GM23338 (cell line): ENCODE measurements at regions not wholly inside any gene's neighbourhood (a gene's known extent, or its start where the extent isn't known, plus 50 kb on each side); places are given as distances from the start of the nearest gene placed in this dataset.

Source experiments
- ATAC-seq: fragments of 200-7000 bp; cut with Tn5 transposase; 3 replicates; pipeline ENCODE4 v1.9.1; 2020
- DNase-seq: peaks from one replicate; pipeline ENCODE4 v3.0.0-alpha.2; 2015; ENCODE audit warnings: low spot score
- H2AFZ ChIP-seq: fragments of 200-600 bp; sonication (generic); 2 replicates; pipeline ENCODE4 v1.8.0; 2016; ENCODE audit warnings: antibody characterized with exemption, mild to moderate bottlenecking, moderate library complexity
- H3F3A ChIP-seq: fragments of 200-600 bp; sonication (generic); replicated peaks from 2 replicates; pipeline ENCODE4 v1.8.0; 2017; ENCODE audit warnings: antibody characterized with exemption, mixed run types, low read depth
- H3K27ac ChIP-seq: fragments of 200-600 bp; sonication (generic); 2 replicates; pipeline ENCODE4 v1.6.1; 2016; ENCODE audit warnings: low read depth
- H3K27me3 ChIP-seq: fragments of 200-600 bp; sonication (generic); 2 replicates; pipeline ENCODE4 v1.8.0; 2016; ENCODE audit warnings: mild to moderate bottlenecking, mixed run types, moderate library complexity; ENCODE audit not compliant: insufficient read depth
- H3K36me3 ChIP-seq: fragments of 200-600 bp; sonication (generic); 2 replicates; pipeline ENCODE4 v1.8.0; 2016; ENCODE audit warnings: mild to moderate bottlenecking; ENCODE audit not compliant: insufficient read depth
- H3K4me1 ChIP-seq: fragments of 200-600 bp; sonication (generic); 2 replicates; pipeline ENCODE4 v1.8.0; 2016; ENCODE audit warnings: mild to moderate bottlenecking, moderate library complexity; ENCODE audit not compliant: insufficient read depth
- H3K4me2 ChIP-seq: fragments of 200-600 bp; sonication (generic); 2 replicates; pipeline ENCODE4 v1.7.1; 2017; ENCODE audit warnings: mixed run types
- H3K4me3 ChIP-seq: fragments of 200-600 bp; sonication (generic); 2 replicates; pipeline ENCODE4 v1.6.1; 2016; ENCODE audit warnings: mixed run types
- H3K79me2 ChIP-seq: fragments of 200-600 bp; sonication (generic); replicated peaks from 2 replicates; pipeline ENCODE4 v1.8.0; 2017; ENCODE audit warnings: mild to moderate bottlenecking; ENCODE audit not compliant: insufficient read depth
- H3K9me2 ChIP-seq: fragments of 200-600 bp; sonication (generic); 2 replicates; pipeline ENCODE4 v1.8.0; 2017; ENCODE audit not compliant: insufficient read depth
- H4K20me1 ChIP-seq: fragments of 200-600 bp; sonication (generic); replicated peaks from 2 replicates; pipeline ENCODE4 v1.8.0; 2017; ENCODE audit warnings: mild to moderate bottlenecking; ENCODE audit not compliant: insufficient read depth
- H3K27ac Mint-ChIP-seq: 2 replicates; pipeline ENCODE4 v1.8.0; 2020; ENCODE audit warnings: inconsistent platforms, mild to moderate bottlenecking, moderate library complexity, mixed read lengths
- H3K27me3 Mint-ChIP-seq: 3 replicates; pipeline ENCODE4 v1.8.0; 2022; ENCODE audit warnings: low read depth, mild to moderate bottlenecking, moderate library complexity, mixed read lengths, inconsistent platforms; ENCODE audit not compliant: insufficient read depth, poor library complexity
- H3K36me3 Mint-ChIP-seq: 3 replicates; pipeline ENCODE4 v1.8.0; 2021; ENCODE audit warnings: low read depth, mild to moderate bottlenecking, inconsistent platforms, moderate library complexity, mixed read lengths
- H3K4me1 Mint-ChIP-seq: 3 replicates; pipeline ENCODE4 v1.8.0; 2020; ENCODE audit warnings: mild to moderate bottlenecking, inconsistent platforms, mixed read lengths
- H3K4me3 Mint-ChIP-seq: 3 replicates; pipeline ENCODE4 v1.8.0; 2021; ENCODE audit warnings: moderate library complexity, mild to moderate bottlenecking, inconsistent platforms, mixed read lengths
- H3K9me3 Mint-ChIP-seq: 3 replicates; pipeline ENCODE4 v1.8.0; 2020; ENCODE audit warnings: moderate library complexity, mild to moderate bottlenecking, inconsistent platforms, mixed read lengths
- CTCF ChIP-seq, 2 experiments: fragments of 200-600 bp in 1 of 2; sonication (generic) in 1 of 2; conservative IDR thresholded peaks; 2 replicates each; pipeline versions ENCODE4 v1.5.1 to v1.6.1; 2016 to 2017; ENCODE audit warnings: antibody characterized with exemption in 2 of 2, low read depth in 2 of 2, mild to moderate bottlenecking in 2 of 2, moderate library complexity in 1 of 2
- JUNB ChIP-seq: IDR thresholded peaks from one replicate; pipeline ENCODE4 v1.6.1; 2016; ENCODE audit warnings: antibody characterized with exemption; ENCODE audit not compliant: unreplicated experiment
- STAT1 ChIP-seq: IDR thresholded peaks from one replicate; pipeline ENCODE4 v1.6.1; 2016; ENCODE audit warnings: antibody characterized with exemption; ENCODE audit not compliant: unreplicated experiment
- TF ChIP-seq, protein P1 (sequence below): fragments of 250-450 bp; sonication (Bioruptor Pico); IDR thresholded peaks from 2 replicates; pipeline ENCODE4 v1.5.0; 2020; ENCODE audit warnings: mild to moderate bottlenecking, moderate library complexity
- TF ChIP-seq, protein P2 (sequence below): IDR thresholded peaks from 2 replicates; pipeline ENCODE4 v1.6.1; 2016; ENCODE audit warnings: antibody characterized with exemption

DNA sequence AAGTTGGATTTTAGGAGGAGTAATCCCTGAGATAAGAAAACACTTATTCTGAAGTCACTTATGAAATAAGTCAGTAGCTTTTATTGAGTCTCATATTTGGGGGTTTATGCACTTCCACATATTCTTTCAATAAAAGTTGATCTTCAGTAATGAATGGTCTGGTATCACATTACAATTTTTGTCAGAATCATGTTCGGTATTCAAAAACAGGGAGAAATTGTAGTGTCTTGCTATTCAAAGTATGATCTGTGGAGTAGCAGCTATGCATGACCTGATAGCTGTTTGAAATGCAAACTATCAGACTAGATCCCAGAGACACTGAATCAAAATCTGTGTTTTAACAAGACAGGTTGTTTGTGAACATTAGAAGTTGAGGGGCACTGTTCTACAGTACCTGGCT lies 857.6 kb downstream of the METTL15 start (continued):
- TF ChIP-seq, protein P1, sequence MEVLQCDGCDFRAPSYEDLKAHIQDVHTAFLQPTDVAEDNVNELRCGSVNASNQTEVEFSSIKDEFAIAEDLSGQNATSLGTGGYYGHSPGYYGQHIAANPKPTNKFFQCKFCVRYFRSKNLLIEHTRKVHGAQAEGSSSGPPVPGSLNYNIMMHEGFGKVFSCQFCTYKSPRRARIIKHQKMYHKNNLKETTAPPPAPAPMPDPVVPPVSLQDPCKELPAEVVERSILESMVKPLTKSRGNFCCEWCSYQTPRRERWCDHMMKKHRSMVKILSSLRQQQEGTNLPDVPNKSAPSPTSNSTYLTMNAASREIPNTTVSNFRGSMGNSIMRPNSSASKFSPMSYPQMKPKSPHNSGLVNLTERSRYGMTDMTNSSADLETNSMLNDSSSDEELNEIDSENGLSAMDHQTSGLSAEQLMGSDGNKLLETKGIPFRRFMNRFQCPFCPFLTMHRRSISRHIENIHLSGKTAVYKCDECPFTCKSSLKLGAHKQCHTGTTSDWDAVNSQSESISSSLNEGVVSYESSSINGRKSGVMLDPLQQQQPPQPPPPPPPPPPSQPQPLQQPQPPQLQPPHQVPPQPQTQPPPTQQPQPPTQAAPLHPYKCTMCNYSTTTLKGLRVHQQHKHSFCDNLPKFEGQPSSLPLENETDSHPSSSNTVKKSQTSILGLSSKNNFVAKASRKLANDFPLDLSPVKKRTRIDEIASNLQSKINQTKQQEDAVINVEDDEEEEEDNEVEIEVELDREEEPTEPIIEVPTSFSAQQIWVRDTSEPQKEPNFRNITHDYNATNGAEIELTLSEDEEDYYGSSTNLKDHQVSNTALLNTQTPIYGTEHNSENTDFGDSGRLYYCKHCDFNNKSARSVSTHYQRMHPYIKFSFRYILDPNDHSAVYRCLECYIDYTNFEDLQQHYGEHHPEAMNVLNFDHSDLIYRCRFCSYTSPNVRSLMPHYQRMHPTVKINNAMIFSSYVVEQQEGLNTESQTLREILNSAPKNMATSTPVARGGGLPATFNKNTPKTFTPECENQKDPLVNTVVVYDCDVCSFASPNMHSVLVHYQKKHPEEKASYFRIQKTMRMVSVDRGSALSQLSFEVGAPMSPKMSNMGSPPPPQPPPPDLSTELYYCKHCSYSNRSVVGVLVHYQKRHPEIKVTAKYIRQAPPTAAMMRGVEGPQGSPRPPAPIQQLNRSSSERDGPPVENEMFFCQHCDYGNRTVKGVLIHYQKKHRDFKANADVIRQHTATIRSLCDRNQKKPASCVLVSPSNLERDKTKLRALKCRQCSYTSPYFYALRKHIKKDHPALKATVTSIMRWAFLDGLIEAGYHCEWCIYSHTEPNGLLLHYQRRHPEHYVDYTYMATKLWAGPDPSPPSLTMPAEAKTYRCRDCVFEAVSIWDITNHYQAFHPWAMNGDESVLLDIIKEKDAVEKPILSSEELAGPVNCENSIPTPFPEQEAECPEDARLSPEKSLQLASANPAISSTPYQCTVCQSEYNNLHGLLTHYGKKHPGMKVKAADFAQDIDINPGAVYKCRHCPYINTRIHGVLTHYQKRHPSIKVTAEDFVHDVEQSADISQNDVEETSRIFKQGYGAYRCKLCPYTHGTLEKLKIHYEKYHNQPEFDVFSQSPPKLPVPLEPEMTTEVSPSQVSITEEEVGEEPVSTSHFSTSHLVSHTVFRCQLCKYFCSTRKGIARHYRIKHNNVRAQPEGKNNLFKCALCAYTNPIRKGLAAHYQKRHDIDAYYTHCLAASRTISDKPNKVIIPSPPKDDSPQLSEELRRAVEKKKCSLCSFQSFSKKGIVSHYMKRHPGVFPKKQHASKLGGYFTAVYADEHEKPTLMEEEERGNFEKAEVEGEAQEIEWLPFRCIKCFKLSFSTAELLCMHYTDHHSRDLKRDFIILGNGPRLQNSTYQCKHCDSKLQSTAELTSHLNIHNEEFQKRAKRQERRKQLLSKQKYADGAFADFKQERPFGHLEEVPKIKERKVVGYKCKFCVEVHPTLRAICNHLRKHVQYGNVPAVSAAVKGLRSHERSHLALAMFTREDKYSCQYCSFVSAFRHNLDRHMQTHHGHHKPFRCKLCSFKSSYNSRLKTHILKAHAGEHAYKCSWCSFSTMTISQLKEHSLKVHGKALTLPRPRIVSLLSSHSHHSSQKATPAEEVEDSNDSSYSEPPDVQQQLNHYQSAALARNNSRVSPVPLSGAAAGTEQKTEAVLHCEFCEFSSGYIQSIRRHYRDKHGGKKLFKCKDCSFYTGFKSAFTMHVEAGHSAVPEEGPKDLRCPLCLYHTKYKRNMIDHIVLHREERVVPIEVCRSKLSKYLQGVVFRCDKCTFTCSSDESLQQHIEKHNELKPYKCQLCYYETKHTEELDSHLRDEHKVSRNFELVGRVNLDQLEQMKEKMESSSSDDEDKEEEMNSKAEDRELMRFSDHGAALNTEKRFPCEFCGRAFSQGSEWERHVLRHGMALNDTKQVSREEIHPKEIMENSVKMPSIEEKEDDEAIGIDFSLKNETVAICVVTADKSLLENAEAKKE (CRISPR knock-in tag), result no peak
- TF ChIP-seq JUNB, result no peak
- TF ChIP-seq, protein P2, sequence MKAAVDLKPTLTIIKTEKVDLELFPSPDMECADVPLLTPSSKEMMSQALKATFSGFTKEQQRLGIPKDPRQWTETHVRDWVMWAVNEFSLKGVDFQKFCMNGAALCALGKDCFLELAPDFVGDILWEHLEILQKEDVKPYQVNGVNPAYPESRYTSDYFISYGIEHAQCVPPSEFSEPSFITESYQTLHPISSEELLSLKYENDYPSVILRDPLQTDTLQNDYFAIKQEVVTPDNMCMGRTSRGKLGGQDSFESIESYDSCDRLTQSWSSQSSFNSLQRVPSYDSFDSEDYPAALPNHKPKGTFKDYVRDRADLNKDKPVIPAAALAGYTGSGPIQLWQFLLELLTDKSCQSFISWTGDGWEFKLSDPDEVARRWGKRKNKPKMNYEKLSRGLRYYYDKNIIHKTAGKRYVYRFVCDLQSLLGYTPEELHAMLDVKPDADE, result no peak

DNA sequence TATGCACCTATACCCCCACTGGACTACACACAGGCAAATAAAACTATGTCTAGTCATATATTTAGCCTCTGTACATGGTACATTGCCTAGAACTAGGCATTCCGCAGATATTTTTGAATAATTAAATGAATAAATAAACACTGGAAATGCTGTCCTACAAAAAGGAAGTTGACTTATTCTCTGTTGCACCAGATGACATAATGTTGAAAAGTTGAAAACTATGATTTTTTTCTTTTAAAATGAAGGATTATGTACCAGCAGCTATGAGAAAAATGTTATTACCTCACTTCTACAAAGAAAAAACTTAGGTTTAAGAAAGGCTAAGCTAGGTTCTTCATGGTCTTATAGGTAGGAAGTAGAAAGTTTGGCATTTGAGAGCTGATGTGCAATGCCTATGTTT lies 856.6 kb downstream of the METTL15 start:
- ATAC-seq (no peak), DNase-seq (no peak)
- no peaks in the 10 kb centered on the region for H3K27me3 Mint-ChIP-seq
- Histone ChIP-seq H3K4me3 (no peak overlapping the region), H4K20me1 (no peaks in the 10 kb centered on the region), H3K79me2 (no peaks in the 10 kb centered on the region), H2AFZ (no peak overlapping the region), H3K4me1 (peaks cover 2% of the 10 kb centered on the region; the same call in 1 of the 2 replicates), H3K4me2 (no peak overlapping the region), H3K36me3 (no peaks in the 10 kb centered on the region), H3K27ac (no peak overlapping the region), H3K27me3 (no peaks in the 10 kb centered on the region), H3K9me2 (no peaks in the 10 kb centered on the region), H3F3A (no peaks in the 10 kb centered on the region)
- TF ChIP-seq STAT1, result no peak
- TF ChIP-seq CTCF (conservative IDR thresholded peaks at IDR 0.05; ENCODE audit: low read depth in 2 of 2), result no peak
- H3K4me1 Mint-ChIP-seq, result peaks cover 9% of the 10 kb centered on the region
- no peaks in the 10 kb centered on the region for H3K9me3 Mint-ChIP-seq
- no peaks in the 10 kb centered on the region for H3K36me3 Mint-ChIP-seq
- H3K4me3 Mint-ChIP-seq, result no peak overlapping the region
- no peak overlapping the region for H3K27ac Mint-ChIP-seq
